ENCODE measurements at regions not wholly inside any gene's neighbourhood (a gene's known extent, or its start where the extent isn't known, plus 50 kb on each side); places are given as distances from the start of the nearest gene placed in this dataset.

GRCh38 chr4:176539091-176539784 lies 219.5 kb downstream of the SPCS3 start:
- TF ChIP-seq POLR2A (IDR thresholded peaks at IDR 0.05) = no peak
- TF ChIP-seq, protein P1, sequence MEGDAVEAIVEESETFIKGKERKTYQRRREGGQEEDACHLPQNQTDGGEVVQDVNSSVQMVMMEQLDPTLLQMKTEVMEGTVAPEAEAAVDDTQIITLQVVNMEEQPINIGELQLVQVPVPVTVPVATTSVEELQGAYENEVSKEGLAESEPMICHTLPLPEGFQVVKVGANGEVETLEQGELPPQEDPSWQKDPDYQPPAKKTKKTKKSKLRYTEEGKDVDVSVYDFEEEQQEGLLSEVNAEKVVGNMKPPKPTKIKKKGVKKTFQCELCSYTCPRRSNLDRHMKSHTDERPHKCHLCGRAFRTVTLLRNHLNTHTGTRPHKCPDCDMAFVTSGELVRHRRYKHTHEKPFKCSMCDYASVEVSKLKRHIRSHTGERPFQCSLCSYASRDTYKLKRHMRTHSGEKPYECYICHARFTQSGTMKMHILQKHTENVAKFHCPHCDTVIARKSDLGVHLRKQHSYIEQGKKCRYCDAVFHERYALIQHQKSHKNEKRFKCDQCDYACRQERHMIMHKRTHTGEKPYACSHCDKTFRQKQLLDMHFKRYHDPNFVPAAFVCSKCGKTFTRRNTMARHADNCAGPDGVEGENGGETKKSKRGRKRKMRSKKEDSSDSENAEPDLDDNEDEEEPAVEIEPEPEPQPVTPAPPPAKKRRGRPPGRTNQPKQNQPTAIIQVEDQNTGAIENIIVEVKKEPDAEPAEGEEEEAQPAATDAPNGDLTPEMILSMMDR (IDR thresholded peaks at IDR 0.05) = no peak
